ENCODE measurements at regions not wholly inside any gene's neighbourhood (a gene's known extent, or its start where the extent isn't known, plus 50 kb on each side); places are given as distances from the start of the nearest gene placed in this dataset.

GRCh38 chr10:128280271-128280670 is 154.0 kb upstream of the MKI67 start:
- no peak for DNase-seq (ENCODE audit: low read depth, low spot score)

GRCh38 chr10:128281343-128281742 is 155.1 kb upstream of the MKI67 start:
- no peak for DNase-seq (ENCODE audit: low read depth, low spot score)

GRCh38 chr10:128281861-128282260 is 155.6 kb upstream of the MKI67 start:
- DNase-seq (ENCODE audit: low read depth, low spot score), result no peak

- no peak for DNase-seq (ENCODE audit: low read depth, low spot score)
These were observed 160.0 kb upstream of the MKI67 start for GRCh38 chr10:128286141-128286761.

GRCh38 chr10:128286762-128287500 is 160.7 kb upstream of the MKI67 start:
- DNase-seq (ENCODE audit: low read depth, low spot score), result no peak

- no peak for DNase-seq (ENCODE audit: low read depth, low spot score)
These were observed 161.7 kb upstream of the MKI67 start for GRCh38 chr10:128287921-128288320.

GRCh38 chr10:128289621-128290020 is 163.4 kb upstream of the MKI67 start:
- DNase-seq (ENCODE audit: low read depth, low spot score), result no peak

- no peak for DNase-seq (ENCODE audit: low read depth, low spot score)
These were observed 168.8 kb upstream of the MKI67 start for GRCh38 chr10:128295003-128295402.

GRCh38 chr10:128296253-128297007 is 170.2 kb upstream of the MKI67 start:
- DNase-seq (ENCODE audit: low read depth, low spot score), result no peak

- DNase-seq (ENCODE audit: low read depth, low spot score), result no peak
These were observed 171.6 kb upstream of the MKI67 start for GRCh38 chr10:128297709-128298378.

GRCh38 chr10:128298587-128298986 is 172.4 kb upstream of the MKI67 start:
- no peak for DNase-seq (ENCODE audit: low read depth, low spot score)

- no peak for DNase-seq (ENCODE audit: low read depth, low spot score)
These were observed 174.1 kb upstream of the MKI67 start for GRCh38 chr10:128300290-128300824.

- DNase-seq (ENCODE audit: low read depth, low spot score), result no peak
These were observed 174.8 kb upstream of the MKI67 start for GRCh38 chr10:128301051-128301450.

- DNase-seq (ENCODE audit: low read depth, low spot score), result no peak
These were observed 176.6 kb upstream of the MKI67 start for GRCh38 chr10:128302808-128303207.

- DNase-seq (ENCODE audit: low read depth, low spot score), result no peak
These were observed 178.0 kb upstream of the MKI67 start for GRCh38 chr10:128304271-128304670.

GRCh38 chr10:128305601-128306345 is 179.6 kb upstream of the MKI67 start:
- DNase-seq (ENCODE audit: low read depth, low spot score), result no peak

GRCh38 chr10:128306535-128306934 is 180.3 kb upstream of the MKI67 start:
- DNase-seq (ENCODE audit: low read depth, low spot score), result no peak

- no peak for DNase-seq (ENCODE audit: low read depth, low spot score)
These were observed 180.7 kb upstream of the MKI67 start for GRCh38 chr10:128306966-128307365.

- no peak for DNase-seq (ENCODE audit: low read depth, low spot score)
These were observed 181.6 kb upstream of the MKI67 start for GRCh38 chr10:128307820-128308219.

- no peak for DNase-seq (ENCODE audit: low read depth, low spot score)
These were observed 184.9 kb upstream of the MKI67 start for GRCh38 chr10:128310971-128311658.

GRCh38 chr10:128312250-128312649 is 186.0 kb upstream of the MKI67 start:
- no peak for DNase-seq (ENCODE audit: low read depth, low spot score)
